GM23338 (cell line): ENCODE measurements at regions not wholly inside any gene's neighbourhood (a gene's known extent, or its start where the extent isn't known, plus 50 kb on each side); places are given as distances from the start of the nearest gene placed in this dataset.

Experiments
- ATAC-seq: fragments of 200-7000 bp; cut with Tn5 transposase; 3 replicates; pipeline ENCODE4 v1.9.1; 2020
- DNase-seq: peaks from one replicate; pipeline ENCODE4 v3.0.0-alpha.2; 2015; ENCODE audit warnings: low spot score
- H2AFZ ChIP-seq: fragments of 200-600 bp; sonication (generic); 2 replicates; pipeline ENCODE4 v1.8.0; 2016; ENCODE audit warnings: antibody characterized with exemption, mild to moderate bottlenecking, moderate library complexity
- H3F3A ChIP-seq: fragments of 200-600 bp; sonication (generic); replicated peaks from 2 replicates; pipeline ENCODE4 v1.8.0; 2017; ENCODE audit warnings: antibody characterized with exemption, mixed run types, low read depth
- H3K27ac ChIP-seq: fragments of 200-600 bp; sonication (generic); 2 replicates; pipeline ENCODE4 v1.6.1; 2016; ENCODE audit warnings: low read depth
- H3K27me3 ChIP-seq: fragments of 200-600 bp; sonication (generic); 2 replicates; pipeline ENCODE4 v1.8.0; 2016; ENCODE audit warnings: mild to moderate bottlenecking, mixed run types, moderate library complexity; ENCODE audit not compliant: insufficient read depth
- H3K36me3 ChIP-seq: fragments of 200-600 bp; sonication (generic); 2 replicates; pipeline ENCODE4 v1.8.0; 2016; ENCODE audit warnings: mild to moderate bottlenecking; ENCODE audit not compliant: insufficient read depth
- H3K4me1 ChIP-seq: fragments of 200-600 bp; sonication (generic); 2 replicates; pipeline ENCODE4 v1.8.0; 2016; ENCODE audit warnings: mild to moderate bottlenecking, moderate library complexity; ENCODE audit not compliant: insufficient read depth
- H3K4me2 ChIP-seq: fragments of 200-600 bp; sonication (generic); 2 replicates; pipeline ENCODE4 v1.7.1; 2017; ENCODE audit warnings: mixed run types
- H3K4me3 ChIP-seq: fragments of 200-600 bp; sonication (generic); 2 replicates; pipeline ENCODE4 v1.6.1; 2016; ENCODE audit warnings: mixed run types
- H3K79me2 ChIP-seq: fragments of 200-600 bp; sonication (generic); replicated peaks from 2 replicates; pipeline ENCODE4 v1.8.0; 2017; ENCODE audit warnings: mild to moderate bottlenecking; ENCODE audit not compliant: insufficient read depth
- H3K9me2 ChIP-seq: fragments of 200-600 bp; sonication (generic); 2 replicates; pipeline ENCODE4 v1.8.0; 2017; ENCODE audit not compliant: insufficient read depth
- H4K20me1 ChIP-seq: fragments of 200-600 bp; sonication (generic); replicated peaks from 2 replicates; pipeline ENCODE4 v1.8.0; 2017; ENCODE audit warnings: mild to moderate bottlenecking; ENCODE audit not compliant: insufficient read depth
- H3K27ac Mint-ChIP-seq: 2 replicates; pipeline ENCODE4 v1.8.0; 2020; ENCODE audit warnings: inconsistent platforms, mild to moderate bottlenecking, moderate library complexity, mixed read lengths
- H3K27me3 Mint-ChIP-seq: 3 replicates; pipeline ENCODE4 v1.8.0; 2022; ENCODE audit warnings: low read depth, mild to moderate bottlenecking, moderate library complexity, mixed read lengths, inconsistent platforms; ENCODE audit not compliant: insufficient read depth, poor library complexity
- H3K36me3 Mint-ChIP-seq: 3 replicates; pipeline ENCODE4 v1.8.0; 2021; ENCODE audit warnings: low read depth, mild to moderate bottlenecking, inconsistent platforms, moderate library complexity, mixed read lengths
- H3K4me1 Mint-ChIP-seq: 3 replicates; pipeline ENCODE4 v1.8.0; 2020; ENCODE audit warnings: mild to moderate bottlenecking, inconsistent platforms, mixed read lengths
- H3K4me3 Mint-ChIP-seq: 3 replicates; pipeline ENCODE4 v1.8.0; 2021; ENCODE audit warnings: moderate library complexity, mild to moderate bottlenecking, inconsistent platforms, mixed read lengths
- H3K9me3 Mint-ChIP-seq: 3 replicates; pipeline ENCODE4 v1.8.0; 2020; ENCODE audit warnings: moderate library complexity, mild to moderate bottlenecking, inconsistent platforms, mixed read lengths
- CREB1 ChIP-seq: fragments of 250-450 bp; sonication (Bioruptor Pico); IDR thresholded peaks from 2 replicates; pipeline ENCODE4 v1.5.0; 2020; ENCODE audit warnings: low read depth, mild to moderate bottlenecking, moderate library complexity
- EZH2 ChIP-seq: fragments of 200-600 bp; sonication (generic); IDR thresholded peaks from one replicate; pipeline ENCODE4 v1.8.0; 2017; ENCODE audit warnings: antibody characterized with exemption, mild to moderate bottlenecking, low read depth; ENCODE audit not compliant: unreplicated experiment
- EZH2phosphoT487 ChIP-seq: fragments of 200-600 bp; sonication (generic); IDR thresholded peaks from one replicate; pipeline ENCODE4 v1.8.1; 2018; ENCODE audit warnings: antibody characterized with exemption; ENCODE audit not compliant: unreplicated experiment
- JUNB ChIP-seq: IDR thresholded peaks from one replicate; pipeline ENCODE4 v1.6.1; 2016; ENCODE audit warnings: antibody characterized with exemption; ENCODE audit not compliant: unreplicated experiment
- NANOG ChIP-seq: IDR thresholded peaks from 2 replicates; pipeline ENCODE4 v1.6.1; 2016; ENCODE audit warnings: antibody characterized with exemption, borderline replicate concordance
- POLR2AphosphoS5 ChIP-seq: IDR thresholded peaks from 2 replicates; pipeline ENCODE4 v1.6.1; 2016; ENCODE audit warnings: antibody characterized with exemption, low read depth
- STAT1 ChIP-seq: IDR thresholded peaks from one replicate; pipeline ENCODE4 v1.6.1; 2016; ENCODE audit warnings: antibody characterized with exemption; ENCODE audit not compliant: unreplicated experiment
- ZNF114 ChIP-seq: fragments of 250-450 bp; sonication (Bioruptor Pico); IDR thresholded peaks from 2 replicates; pipeline ENCODE4 v1.5.0; 2020; ENCODE audit warnings: mild to moderate bottlenecking, moderate library complexity
- ZNF331 ChIP-seq: fragments of 250-450 bp; sonication (Bioruptor Pico); IDR thresholded peaks from 2 replicates; pipeline ENCODE4 v1.5.0; 2020; ENCODE audit warnings: low read depth, mild to moderate bottlenecking, moderate library complexity
- TF ChIP-seq, protein P1 (sequence below), 2 experiments: fragments of 200-600 bp in 1 of 2; sonication (generic) in 1 of 2; conservative IDR thresholded peaks; 2 replicates each; pipeline versions ENCODE4 v1.5.1 to v1.6.1; 2016 to 2017; ENCODE audit warnings: antibody characterized with exemption in 2 of 2, low read depth in 2 of 2, mild to moderate bottlenecking in 2 of 2, moderate library complexity in 1 of 2
- TF ChIP-seq, protein P2 (sequence below): fragments of 250-450 bp; sonication (Bioruptor Pico); IDR thresholded peaks from 2 replicates; pipeline ENCODE4 v1.5.0; 2020; ENCODE audit warnings: mild to moderate bottlenecking, moderate library complexity
- TF ChIP-seq, protein P3 (sequence below): IDR thresholded peaks from 2 replicates; pipeline ENCODE4 v1.6.1; 2016; ENCODE audit warnings: antibody characterized with exemption

DNA sequence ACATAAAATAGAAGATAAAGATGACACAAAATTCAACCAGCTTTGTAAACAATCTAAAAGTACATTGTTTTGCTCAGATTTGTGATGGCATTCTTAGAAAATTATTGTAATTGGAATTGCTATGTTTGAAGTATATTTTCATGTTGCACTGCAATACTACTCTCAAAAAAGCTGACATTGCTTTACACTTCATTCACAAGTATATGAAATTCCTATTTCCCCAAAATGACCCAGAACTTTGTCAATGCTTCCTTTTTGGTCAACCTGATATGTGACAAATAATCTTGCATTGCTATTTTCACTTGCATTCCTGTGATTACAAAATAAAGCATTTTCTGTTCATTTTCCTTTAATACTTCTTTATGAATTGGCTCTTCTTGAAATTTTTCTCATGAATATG, 104.1 kb upstream of the BMP5 start:
- Mint-ChIP-seq H3K4me1 (peaks cover 11% of the 10 kb centered on the region; the same call in 2 of the 3 replicates), H3K27ac (no peak overlapping the region)

DNA sequence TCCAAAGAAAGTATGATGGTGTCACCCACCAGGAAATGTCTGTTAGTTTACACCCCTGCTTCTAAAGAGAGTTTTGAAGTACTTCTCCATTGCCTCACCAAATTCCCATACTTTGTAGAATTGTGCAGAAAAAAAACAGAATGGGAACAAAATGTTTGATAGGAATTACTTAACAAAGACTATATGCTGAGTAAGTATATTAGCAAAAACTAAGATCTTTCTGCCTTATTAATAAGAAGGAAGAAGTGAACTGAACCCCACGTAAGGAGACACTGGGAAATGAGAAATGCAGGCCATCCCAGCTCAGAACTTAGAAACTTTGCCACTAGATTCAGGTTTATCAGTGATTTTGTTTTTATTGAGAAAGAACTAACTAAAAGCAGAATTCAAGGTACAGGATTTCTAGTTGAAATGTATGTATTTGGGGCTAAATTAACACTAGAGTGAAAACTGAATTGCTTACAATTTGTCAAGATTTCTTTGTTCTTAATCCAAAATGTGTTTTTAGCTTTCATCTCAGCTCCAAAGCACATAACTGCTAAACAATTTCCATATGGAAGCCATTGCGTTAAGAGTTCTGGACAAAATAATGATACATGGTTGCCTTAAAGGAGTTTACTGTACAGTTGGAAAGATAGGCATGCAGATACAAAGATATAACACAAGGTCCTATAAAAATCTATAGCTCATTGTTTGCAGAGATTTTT, 102.7 kb upstream of the BMP5 start:
- H3K36me3 Mint-ChIP-seq, result no peaks in the 10 kb centered on the region
- H3K27ac Mint-ChIP-seq, result no peak overlapping the region
- H3K9me3 Mint-ChIP-seq, result no peaks in the 10 kb centered on the region
- TF ChIP-seq POLR2AphosphoS5, result no peak
- no peak for TF ChIP-seq NANOG
- TF ChIP-seq JUNB, result no peak
- no peak for TF ChIP-seq EZH2phosphoT487
- no peak for TF ChIP-seq EZH2
- no peak for TF ChIP-seq ZNF331 (CRISPR knock-in tag)
- TF ChIP-seq ZNF114 (CRISPR knock-in tag), result no peak
- TF ChIP-seq, protein P1, sequence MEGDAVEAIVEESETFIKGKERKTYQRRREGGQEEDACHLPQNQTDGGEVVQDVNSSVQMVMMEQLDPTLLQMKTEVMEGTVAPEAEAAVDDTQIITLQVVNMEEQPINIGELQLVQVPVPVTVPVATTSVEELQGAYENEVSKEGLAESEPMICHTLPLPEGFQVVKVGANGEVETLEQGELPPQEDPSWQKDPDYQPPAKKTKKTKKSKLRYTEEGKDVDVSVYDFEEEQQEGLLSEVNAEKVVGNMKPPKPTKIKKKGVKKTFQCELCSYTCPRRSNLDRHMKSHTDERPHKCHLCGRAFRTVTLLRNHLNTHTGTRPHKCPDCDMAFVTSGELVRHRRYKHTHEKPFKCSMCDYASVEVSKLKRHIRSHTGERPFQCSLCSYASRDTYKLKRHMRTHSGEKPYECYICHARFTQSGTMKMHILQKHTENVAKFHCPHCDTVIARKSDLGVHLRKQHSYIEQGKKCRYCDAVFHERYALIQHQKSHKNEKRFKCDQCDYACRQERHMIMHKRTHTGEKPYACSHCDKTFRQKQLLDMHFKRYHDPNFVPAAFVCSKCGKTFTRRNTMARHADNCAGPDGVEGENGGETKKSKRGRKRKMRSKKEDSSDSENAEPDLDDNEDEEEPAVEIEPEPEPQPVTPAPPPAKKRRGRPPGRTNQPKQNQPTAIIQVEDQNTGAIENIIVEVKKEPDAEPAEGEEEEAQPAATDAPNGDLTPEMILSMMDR (conservative IDR thresholded peaks at IDR 0.05; ENCODE audit: low read depth in 2 of 2), result no peak
- TF ChIP-seq, protein P2, sequence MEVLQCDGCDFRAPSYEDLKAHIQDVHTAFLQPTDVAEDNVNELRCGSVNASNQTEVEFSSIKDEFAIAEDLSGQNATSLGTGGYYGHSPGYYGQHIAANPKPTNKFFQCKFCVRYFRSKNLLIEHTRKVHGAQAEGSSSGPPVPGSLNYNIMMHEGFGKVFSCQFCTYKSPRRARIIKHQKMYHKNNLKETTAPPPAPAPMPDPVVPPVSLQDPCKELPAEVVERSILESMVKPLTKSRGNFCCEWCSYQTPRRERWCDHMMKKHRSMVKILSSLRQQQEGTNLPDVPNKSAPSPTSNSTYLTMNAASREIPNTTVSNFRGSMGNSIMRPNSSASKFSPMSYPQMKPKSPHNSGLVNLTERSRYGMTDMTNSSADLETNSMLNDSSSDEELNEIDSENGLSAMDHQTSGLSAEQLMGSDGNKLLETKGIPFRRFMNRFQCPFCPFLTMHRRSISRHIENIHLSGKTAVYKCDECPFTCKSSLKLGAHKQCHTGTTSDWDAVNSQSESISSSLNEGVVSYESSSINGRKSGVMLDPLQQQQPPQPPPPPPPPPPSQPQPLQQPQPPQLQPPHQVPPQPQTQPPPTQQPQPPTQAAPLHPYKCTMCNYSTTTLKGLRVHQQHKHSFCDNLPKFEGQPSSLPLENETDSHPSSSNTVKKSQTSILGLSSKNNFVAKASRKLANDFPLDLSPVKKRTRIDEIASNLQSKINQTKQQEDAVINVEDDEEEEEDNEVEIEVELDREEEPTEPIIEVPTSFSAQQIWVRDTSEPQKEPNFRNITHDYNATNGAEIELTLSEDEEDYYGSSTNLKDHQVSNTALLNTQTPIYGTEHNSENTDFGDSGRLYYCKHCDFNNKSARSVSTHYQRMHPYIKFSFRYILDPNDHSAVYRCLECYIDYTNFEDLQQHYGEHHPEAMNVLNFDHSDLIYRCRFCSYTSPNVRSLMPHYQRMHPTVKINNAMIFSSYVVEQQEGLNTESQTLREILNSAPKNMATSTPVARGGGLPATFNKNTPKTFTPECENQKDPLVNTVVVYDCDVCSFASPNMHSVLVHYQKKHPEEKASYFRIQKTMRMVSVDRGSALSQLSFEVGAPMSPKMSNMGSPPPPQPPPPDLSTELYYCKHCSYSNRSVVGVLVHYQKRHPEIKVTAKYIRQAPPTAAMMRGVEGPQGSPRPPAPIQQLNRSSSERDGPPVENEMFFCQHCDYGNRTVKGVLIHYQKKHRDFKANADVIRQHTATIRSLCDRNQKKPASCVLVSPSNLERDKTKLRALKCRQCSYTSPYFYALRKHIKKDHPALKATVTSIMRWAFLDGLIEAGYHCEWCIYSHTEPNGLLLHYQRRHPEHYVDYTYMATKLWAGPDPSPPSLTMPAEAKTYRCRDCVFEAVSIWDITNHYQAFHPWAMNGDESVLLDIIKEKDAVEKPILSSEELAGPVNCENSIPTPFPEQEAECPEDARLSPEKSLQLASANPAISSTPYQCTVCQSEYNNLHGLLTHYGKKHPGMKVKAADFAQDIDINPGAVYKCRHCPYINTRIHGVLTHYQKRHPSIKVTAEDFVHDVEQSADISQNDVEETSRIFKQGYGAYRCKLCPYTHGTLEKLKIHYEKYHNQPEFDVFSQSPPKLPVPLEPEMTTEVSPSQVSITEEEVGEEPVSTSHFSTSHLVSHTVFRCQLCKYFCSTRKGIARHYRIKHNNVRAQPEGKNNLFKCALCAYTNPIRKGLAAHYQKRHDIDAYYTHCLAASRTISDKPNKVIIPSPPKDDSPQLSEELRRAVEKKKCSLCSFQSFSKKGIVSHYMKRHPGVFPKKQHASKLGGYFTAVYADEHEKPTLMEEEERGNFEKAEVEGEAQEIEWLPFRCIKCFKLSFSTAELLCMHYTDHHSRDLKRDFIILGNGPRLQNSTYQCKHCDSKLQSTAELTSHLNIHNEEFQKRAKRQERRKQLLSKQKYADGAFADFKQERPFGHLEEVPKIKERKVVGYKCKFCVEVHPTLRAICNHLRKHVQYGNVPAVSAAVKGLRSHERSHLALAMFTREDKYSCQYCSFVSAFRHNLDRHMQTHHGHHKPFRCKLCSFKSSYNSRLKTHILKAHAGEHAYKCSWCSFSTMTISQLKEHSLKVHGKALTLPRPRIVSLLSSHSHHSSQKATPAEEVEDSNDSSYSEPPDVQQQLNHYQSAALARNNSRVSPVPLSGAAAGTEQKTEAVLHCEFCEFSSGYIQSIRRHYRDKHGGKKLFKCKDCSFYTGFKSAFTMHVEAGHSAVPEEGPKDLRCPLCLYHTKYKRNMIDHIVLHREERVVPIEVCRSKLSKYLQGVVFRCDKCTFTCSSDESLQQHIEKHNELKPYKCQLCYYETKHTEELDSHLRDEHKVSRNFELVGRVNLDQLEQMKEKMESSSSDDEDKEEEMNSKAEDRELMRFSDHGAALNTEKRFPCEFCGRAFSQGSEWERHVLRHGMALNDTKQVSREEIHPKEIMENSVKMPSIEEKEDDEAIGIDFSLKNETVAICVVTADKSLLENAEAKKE (CRISPR knock-in tag), result no peak
- TF ChIP-seq STAT1, result no peak
- TF ChIP-seq, protein P3, sequence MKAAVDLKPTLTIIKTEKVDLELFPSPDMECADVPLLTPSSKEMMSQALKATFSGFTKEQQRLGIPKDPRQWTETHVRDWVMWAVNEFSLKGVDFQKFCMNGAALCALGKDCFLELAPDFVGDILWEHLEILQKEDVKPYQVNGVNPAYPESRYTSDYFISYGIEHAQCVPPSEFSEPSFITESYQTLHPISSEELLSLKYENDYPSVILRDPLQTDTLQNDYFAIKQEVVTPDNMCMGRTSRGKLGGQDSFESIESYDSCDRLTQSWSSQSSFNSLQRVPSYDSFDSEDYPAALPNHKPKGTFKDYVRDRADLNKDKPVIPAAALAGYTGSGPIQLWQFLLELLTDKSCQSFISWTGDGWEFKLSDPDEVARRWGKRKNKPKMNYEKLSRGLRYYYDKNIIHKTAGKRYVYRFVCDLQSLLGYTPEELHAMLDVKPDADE, result no peak
- TF ChIP-seq CREB1 (CRISPR knock-in tag), result no peak

More for the DNA sequence above, 104.1 kb upstream of the BMP5 start:
- Histone ChIP-seq H4K20me1 (no peaks in the 10 kb centered on the region), H3K4me1 (no peaks in the 10 kb centered on the region), H3K4me3 (no peak overlapping the region), H3K79me2 (no peaks in the 10 kb centered on the region), H3K27ac (no peak overlapping the region), H3K36me3 (no peaks in the 10 kb centered on the region), H3K9me2 (no peaks in the 10 kb centered on the region), H3K4me2 (no peak overlapping the region), H3F3A (no peaks in the 10 kb centered on the region), H2AFZ (no peak overlapping the region), H3K27me3 (no peaks in the 10 kb centered on the region)
- DNase-seq (no peak), ATAC-seq (no peak)
- Mint-ChIP-seq H3K4me3 (no peak overlapping the region), H3K36me3 (peaks cover under 1% of the 10 kb centered on the region; the same call in 2 of the 3 replicates), H3K9me3 (peaks cover under 1% of the 10 kb centered on the region; the same call in 1 of the 3 replicates), H3K27me3 (no peaks in the 10 kb centered on the region)
- TF ChIP-seq EZH2 (no peak), NANOG (no peak), EZH2phosphoT487 (no peak)

More for the DNA sequence above, 102.7 kb upstream of the BMP5 start:
- H3K4me1 Mint-ChIP-seq, result peaks cover 8% of the 10 kb centered on the region; the same call in 2 of the 3 replicates
- no peaks in the 10 kb centered on the region for H4K20me1 ChIP-seq
- H3K9me2 ChIP-seq, result no peaks in the 10 kb centered on the region
- H3K4me3 ChIP-seq, result no peak overlapping the region
- DNase-seq (no peak), ATAC-seq (no peak)
- H3K27me3 ChIP-seq, result no peaks in the 10 kb centered on the region
- H3K27me3 Mint-ChIP-seq, result no peaks in the 10 kb centered on the region
- H3K36me3 ChIP-seq, result no peaks in the 10 kb centered on the region
- H3K4me1 ChIP-seq, result no peaks in the 10 kb centered on the region
- H3F3A ChIP-seq, result no peaks in the 10 kb centered on the region
- H3K4me2 ChIP-seq, result no peak overlapping the region
- H3K79me2 ChIP-seq, result no peaks in the 10 kb centered on the region
- H3K4me3 Mint-ChIP-seq, result no peak overlapping the region
- no peak overlapping the region for H3K27ac ChIP-seq
- H2AFZ ChIP-seq, result no peak overlapping the region
